A549 (cell line): ENCODE measurements at regions not wholly inside any gene's neighbourhood (a gene's known extent, or its start where the extent isn't known, plus 50 kb on each side); places are given as distances from the start of the nearest gene placed in this dataset.

Experiments
- CBX2 ChIP-seq: fragments of 200-600 bp; sonication (generic); IDR thresholded peaks from 2 replicates; pipeline ENCODE4 v1.6.1; 2016; ENCODE audit warnings: low read depth, mild to moderate bottlenecking, borderline replicate concordance
- CEBPB ChIP-seq, 2 experiments: fragments of >200 bp in 1 of 2; sonication (Bioruptor Twin) in 1 of 2; formaldehyde crosslinking in 1 of 2; IDR thresholded peaks; 2 replicates each; pipeline ENCODE4 v1.6.1; 2012 to 2016
- CHD4 ChIP-seq: fragments of 200-600 bp; sonication (generic); IDR thresholded peaks from 2 replicates; pipeline ENCODE4 v1.6.1; 2016; ENCODE audit warnings: antibody characterized with exemption, mild to moderate bottlenecking, borderline replicate concordance
- EP300 ChIP-seq, 2 experiments: fragments of >200 bp; sonication (Bioruptor Twin); formaldehyde crosslinking; IDR thresholded peaks; 2 replicates in 1 of 2; 3 replicates in 1 of 2; pipeline ENCODE4 v1.6.1; 2016 to 2017
- PHF8 ChIP-seq: fragments of 200-600 bp; sonication (generic); IDR thresholded peaks from 2 replicates; pipeline ENCODE4 v1.6.1; 2016; ENCODE audit warnings: low read depth, mild to moderate bottlenecking, antibody characterized with exemption, moderate library complexity, borderline replicate concordance
- POLR2A ChIP-seq: IDR thresholded peaks from 2 replicates; pipeline ENCODE4 v1.6.1; 2012; ENCODE audit warnings: mild to moderate bottlenecking, low read length
- SMC3 ChIP-seq: fragments of >200 bp; sonication (Bioruptor Twin); formaldehyde crosslinking; IDR thresholded peaks from 3 replicates; pipeline ENCODE4 v1.6.1; 2018; ENCODE audit warnings: inconsistent platforms
- TF ChIP-seq, protein P1 (sequence below): fragments of >200 bp; sonication (Bioruptor Twin); formaldehyde crosslinking; IDR thresholded peaks from 3 replicates; pipeline ENCODE4 v1.5.1; 2016

DNA sequence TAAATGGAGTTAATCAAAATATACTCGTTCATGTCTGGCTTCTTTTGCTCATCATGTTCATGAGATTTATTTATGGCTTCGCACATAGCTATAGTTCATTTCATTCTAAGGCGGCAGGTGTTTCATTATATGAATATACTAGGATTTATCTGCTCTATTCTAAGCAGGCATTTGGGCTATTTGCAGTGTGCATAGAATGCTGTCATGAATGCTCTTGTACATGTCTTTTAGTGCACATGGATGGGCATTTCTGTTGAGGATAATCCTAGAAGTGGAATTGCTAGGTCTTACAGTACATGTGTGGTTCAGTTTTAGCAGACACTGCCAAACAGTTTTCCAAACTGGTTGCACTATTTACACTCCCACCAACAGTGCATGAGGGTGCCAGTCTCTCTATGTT, 285.3 kb upstream of the ADRA1B start:
- TF ChIP-seq PHF8 (no peak), CBX2 (no peak), CEBPB (IDR thresholded peaks at IDR 0.05) (no peak), EP300 (IDR thresholded peaks at IDR 0.05) (no peak), POLR2A (no peak), SMC3 (no peak), CHD4 (no peak)
- TF ChIP-seq, protein P1, sequence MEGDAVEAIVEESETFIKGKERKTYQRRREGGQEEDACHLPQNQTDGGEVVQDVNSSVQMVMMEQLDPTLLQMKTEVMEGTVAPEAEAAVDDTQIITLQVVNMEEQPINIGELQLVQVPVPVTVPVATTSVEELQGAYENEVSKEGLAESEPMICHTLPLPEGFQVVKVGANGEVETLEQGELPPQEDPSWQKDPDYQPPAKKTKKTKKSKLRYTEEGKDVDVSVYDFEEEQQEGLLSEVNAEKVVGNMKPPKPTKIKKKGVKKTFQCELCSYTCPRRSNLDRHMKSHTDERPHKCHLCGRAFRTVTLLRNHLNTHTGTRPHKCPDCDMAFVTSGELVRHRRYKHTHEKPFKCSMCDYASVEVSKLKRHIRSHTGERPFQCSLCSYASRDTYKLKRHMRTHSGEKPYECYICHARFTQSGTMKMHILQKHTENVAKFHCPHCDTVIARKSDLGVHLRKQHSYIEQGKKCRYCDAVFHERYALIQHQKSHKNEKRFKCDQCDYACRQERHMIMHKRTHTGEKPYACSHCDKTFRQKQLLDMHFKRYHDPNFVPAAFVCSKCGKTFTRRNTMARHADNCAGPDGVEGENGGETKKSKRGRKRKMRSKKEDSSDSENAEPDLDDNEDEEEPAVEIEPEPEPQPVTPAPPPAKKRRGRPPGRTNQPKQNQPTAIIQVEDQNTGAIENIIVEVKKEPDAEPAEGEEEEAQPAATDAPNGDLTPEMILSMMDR, result no peak
